ENCODE measurements at regions not wholly inside any gene's neighbourhood (a gene's known extent, or its start where the extent isn't known, plus 50 kb on each side); places are given as distances from the start of the nearest gene placed in this dataset.

- H3K4me1 ChIP-seq (ENCODE audit: low read depth): no peaks in the 10 kb centered on the region
- H3K4me3 ChIP-seq: no peak overlapping the region
- TF ChIP-seq, protein P1, sequence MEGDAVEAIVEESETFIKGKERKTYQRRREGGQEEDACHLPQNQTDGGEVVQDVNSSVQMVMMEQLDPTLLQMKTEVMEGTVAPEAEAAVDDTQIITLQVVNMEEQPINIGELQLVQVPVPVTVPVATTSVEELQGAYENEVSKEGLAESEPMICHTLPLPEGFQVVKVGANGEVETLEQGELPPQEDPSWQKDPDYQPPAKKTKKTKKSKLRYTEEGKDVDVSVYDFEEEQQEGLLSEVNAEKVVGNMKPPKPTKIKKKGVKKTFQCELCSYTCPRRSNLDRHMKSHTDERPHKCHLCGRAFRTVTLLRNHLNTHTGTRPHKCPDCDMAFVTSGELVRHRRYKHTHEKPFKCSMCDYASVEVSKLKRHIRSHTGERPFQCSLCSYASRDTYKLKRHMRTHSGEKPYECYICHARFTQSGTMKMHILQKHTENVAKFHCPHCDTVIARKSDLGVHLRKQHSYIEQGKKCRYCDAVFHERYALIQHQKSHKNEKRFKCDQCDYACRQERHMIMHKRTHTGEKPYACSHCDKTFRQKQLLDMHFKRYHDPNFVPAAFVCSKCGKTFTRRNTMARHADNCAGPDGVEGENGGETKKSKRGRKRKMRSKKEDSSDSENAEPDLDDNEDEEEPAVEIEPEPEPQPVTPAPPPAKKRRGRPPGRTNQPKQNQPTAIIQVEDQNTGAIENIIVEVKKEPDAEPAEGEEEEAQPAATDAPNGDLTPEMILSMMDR (IDR thresholded peaks at IDR 0.05): no peak
- ATAC-seq (no peak), DNase-seq (no peak)
- peaks cover 8% of the 10 kb centered on the region for H3K9me3 ChIP-seq
- H3K36me3 ChIP-seq (ENCODE audit: low read depth): no peaks in the 10 kb centered on the region
- intact Hi-C loops (cut with DNase I, micrococcal nuclease): no loop called here
Measured at GRCh38 chr9:80465556-80465955, 893.8 kb downstream of the TLE4 start.

DNA sequence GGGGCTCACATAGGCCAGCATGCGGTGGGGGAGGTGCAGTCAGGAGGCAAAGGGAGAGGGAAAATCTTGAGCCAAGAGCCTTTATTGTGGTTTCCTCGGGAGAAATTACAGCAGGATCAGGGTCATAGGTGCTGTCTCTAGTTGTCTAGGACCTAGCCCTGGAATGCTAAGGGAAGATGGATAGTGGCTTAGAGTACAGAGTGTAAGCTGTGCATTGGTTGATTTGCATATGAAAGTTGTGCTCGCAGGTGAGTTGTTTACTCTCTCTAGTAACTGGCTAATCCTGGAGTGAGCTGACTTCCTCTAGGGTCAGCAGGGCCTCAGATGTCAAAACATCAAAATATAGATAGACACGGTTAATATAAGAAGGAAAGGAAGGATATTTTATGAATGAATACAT is 877.7 kb downstream of the TLE4 start:
- TF ChIP-seq, protein P1 (IDR thresholded peaks at IDR 0.05): no peak
- DNase-seq (no peak), ATAC-seq (no peak)
- no peaks in the 10 kb centered on the region for H3K36me3 ChIP-seq (ENCODE audit: low read depth)
- no peak overlapping the region for H3K4me3 ChIP-seq
- H3K9me3 ChIP-seq: peaks cover 19% of the 10 kb centered on the region
- intact Hi-C loops (cut with DNase I, micrococcal nuclease): no loop called here
- no peaks in the 10 kb centered on the region for H3K4me1 ChIP-seq (ENCODE audit: low read depth)

- DNase-seq (no peak), ATAC-seq (no peak)
- TF ChIP-seq, protein P1 (IDR thresholded peaks at IDR 0.05): no peak
- no peak overlapping the region for H3K4me3 ChIP-seq
- peaks cover 19% of the 10 kb centered on the region for H3K9me3 ChIP-seq
- H3K36me3 ChIP-seq (ENCODE audit: low read depth): no peaks in the 10 kb centered on the region
- H3K4me1 ChIP-seq (ENCODE audit: low read depth): no peaks in the 10 kb centered on the region
- intact Hi-C loops (cut with DNase I, micrococcal nuclease): no loop called here
Measured at GRCh38 chr9:80448996-80449395, 877.2 kb downstream of the TLE4 start.

GRCh38 chr9:80447876-80448275 is 876.1 kb downstream of the TLE4 start:
- H3K4me3 ChIP-seq: no peak overlapping the region
- DNase-seq: no peak
- ATAC-seq: no peak
- TF ChIP-seq, protein P1 (IDR thresholded peaks at IDR 0.05): no peak
- H3K36me3 ChIP-seq (ENCODE audit: low read depth): no peaks in the 10 kb centered on the region
- no peaks in the 10 kb centered on the region for H3K4me1 ChIP-seq (ENCODE audit: low read depth)
- intact Hi-C loops (cut with DNase I, micrococcal nuclease): no loop called here
- peaks cover 11% of the 10 kb centered on the region for H3K9me3 ChIP-seq

GRCh38 chr9:80440724-80441123 is 869.0 kb downstream of the TLE4 start:
- no peaks in the 10 kb centered on the region for H3K4me1 ChIP-seq (ENCODE audit: low read depth)
- H3K9me3 ChIP-seq: no peaks in the 10 kb centered on the region
- no peak for ATAC-seq
- H3K4me3 ChIP-seq: no peak overlapping the region
- intact Hi-C loops (cut with DNase I, micrococcal nuclease): no loop called here
- no peaks in the 10 kb centered on the region for H3K36me3 ChIP-seq (ENCODE audit: low read depth)
- TF ChIP-seq, protein P1 (IDR thresholded peaks at IDR 0.05): no peak
- DNase-seq: no peak

GRCh38 chr9:80437825-80438224 is 866.1 kb downstream of the TLE4 start:
- Histone ChIP-seq H3K9me3 (no peaks in the 10 kb centered on the region), H3K4me3 (no peak overlapping the region), H3K36me3 (ENCODE audit: low read depth) (no peaks in the 10 kb centered on the region), H3K4me1 (ENCODE audit: low read depth) (no peaks in the 10 kb centered on the region)
- no peak for ATAC-seq
- intact Hi-C loops (cut with DNase I, micrococcal nuclease): no loop called here
- DNase-seq: no peak
- TF ChIP-seq, protein P1 (IDR thresholded peaks at IDR 0.05): no peak
